ENCODE measurements at regions not wholly inside any gene's neighbourhood (a gene's known extent, or its start where the extent isn't known, plus 50 kb on each side); places are given as distances from the start of the nearest gene placed in this dataset.

- no peaks in the 10 kb centered on the region for H3K79me2 ChIP-seq (ENCODE audit: low read length)
- H3K27me3 ChIP-seq (ENCODE audit: low read length), result no peaks in the 10 kb centered on the region
- no peak for DNase-seq
- H3K9me3 ChIP-seq (ENCODE audit: low read length), result no peaks in the 10 kb centered on the region
- H3K4me2 ChIP-seq (ENCODE audit: low read depth, low read length, poor library complexity, severe bottlenecking), result no peak overlapping the region
- no peaks in the 10 kb centered on the region for H3K36me3 ChIP-seq (ENCODE audit: insufficient read depth, low read length)
- no peaks in the 10 kb centered on the region for H4K20me1 ChIP-seq (ENCODE audit: insufficient read depth, low read depth, low read length)
- H3K9me2 ChIP-seq (replicated peaks; ENCODE audit: insufficient read depth, low read length), result no peaks in the 10 kb centered on the region
- no peaks in the 10 kb centered on the region for H3K4me1 ChIP-seq (ENCODE audit: low read length)
- H2AFZ ChIP-seq (ENCODE audit: low read length), result no peak overlapping the region
- no peak overlapping the region for H3K9ac ChIP-seq (ENCODE audit: low read length)
- no peak overlapping the region for H3K27ac ChIP-seq (ENCODE audit: low read length)
- H3K4me3 ChIP-seq (ENCODE audit: low read length), result no peak overlapping the region
Measured at GRCh38 chr3:72319194-72320094, 528.8 kb downstream of the SHQ1 start.

- no peaks in the 10 kb centered on the region for H3K79me2 ChIP-seq (ENCODE audit: low read length)
- H3K9me2 ChIP-seq (replicated peaks; ENCODE audit: insufficient read depth, low read length), result no peaks in the 10 kb centered on the region
- H3K9me3 ChIP-seq (ENCODE audit: low read length), result no peaks in the 10 kb centered on the region
- H3K4me3 ChIP-seq (ENCODE audit: low read length), result no peak overlapping the region
- H3K9ac ChIP-seq (ENCODE audit: low read length), result no peak overlapping the region
- H3K4me1 ChIP-seq (ENCODE audit: low read length), result no peaks in the 10 kb centered on the region
- no peak for DNase-seq
- H3K4me2 ChIP-seq (ENCODE audit: low read depth, low read length, poor library complexity, severe bottlenecking), result no peak overlapping the region
- no peak overlapping the region for H3K27ac ChIP-seq (ENCODE audit: low read length)
- no peaks in the 10 kb centered on the region for H3K27me3 ChIP-seq (ENCODE audit: low read length)
- no peak overlapping the region for H2AFZ ChIP-seq (ENCODE audit: low read length)
- H4K20me1 ChIP-seq (ENCODE audit: insufficient read depth, low read depth, low read length), result no peaks in the 10 kb centered on the region
- H3K36me3 ChIP-seq (ENCODE audit: insufficient read depth, low read length), result no peaks in the 10 kb centered on the region
Measured at GRCh38 chr3:72318504-72319193, 529.6 kb downstream of the SHQ1 start.

- Histone ChIP-seq H3K4me1 (ENCODE audit: low read length) (no peaks in the 10 kb centered on the region), H3K27me3 (ENCODE audit: low read length) (no peaks in the 10 kb centered on the region), H4K20me1 (ENCODE audit: insufficient read depth, low read depth, low read length) (no peaks in the 10 kb centered on the region), H3K9me2 (replicated peaks; ENCODE audit: insufficient read depth, low read length) (no peaks in the 10 kb centered on the region), H3K4me2 (ENCODE audit: low read depth, low read length, poor library complexity, severe bottlenecking) (no peak overlapping the region), H2AFZ (ENCODE audit: low read length) (no peak overlapping the region), H3K4me3 (ENCODE audit: low read length) (no peak overlapping the region), H3K9ac (ENCODE audit: low read length) (no peak overlapping the region), H3K9me3 (ENCODE audit: low read length) (no peaks in the 10 kb centered on the region), H3K36me3 (ENCODE audit: insufficient read depth, low read length) (no peaks in the 10 kb centered on the region), H3K79me2 (ENCODE audit: low read length) (no peaks in the 10 kb centered on the region), H3K27ac (ENCODE audit: low read length) (no peak overlapping the region)
- DNase-seq, result no peak
Measured at GRCh38 chr3:72317491-72317890, 530.8 kb downstream of the SHQ1 start.

- no peaks in the 10 kb centered on the region for H4K20me1 ChIP-seq (ENCODE audit: insufficient read depth, low read depth, low read length)
Measured at GRCh38 chr3:72316501-72317279, 531.6 kb downstream of the SHQ1 start.

GRCh38 chr3:72313308-72313707 is 528.4 kb upstream of the PROK2 start:
- H3K4me2 ChIP-seq (ENCODE audit: low read depth, low read length, poor library complexity, severe bottlenecking), result no peak overlapping the region
- no peak overlapping the region for H2AFZ ChIP-seq (ENCODE audit: low read length)
- H3K36me3 ChIP-seq (ENCODE audit: insufficient read depth, low read length), result no peaks in the 10 kb centered on the region
- no peaks in the 10 kb centered on the region for H3K27me3 ChIP-seq (ENCODE audit: low read length)
- no peak overlapping the region for H3K4me3 ChIP-seq (ENCODE audit: low read length)
- H3K9me2 ChIP-seq (replicated peaks; ENCODE audit: insufficient read depth, low read length), result no peaks in the 10 kb centered on the region
- no peak for DNase-seq
- no peaks in the 10 kb centered on the region for H3K9me3 ChIP-seq (ENCODE audit: low read length)
- no peak overlapping the region for H3K27ac ChIP-seq (ENCODE audit: low read length)
- peaks cover 22% of the 10 kb centered on the region for H3K4me1 ChIP-seq (ENCODE audit: low read length)
- H3K9ac ChIP-seq (ENCODE audit: low read length), result no peak overlapping the region
- no peaks in the 10 kb centered on the region for H4K20me1 ChIP-seq (ENCODE audit: insufficient read depth, low read depth, low read length)
- no peaks in the 10 kb centered on the region for H3K79me2 ChIP-seq (ENCODE audit: low read length)

More at GRCh38 chr3:72316501-72317279, 531.6 kb downstream of the SHQ1 start:
- Histone ChIP-seq H3K36me3 (ENCODE audit: insufficient read depth, low read length) (no peaks in the 10 kb centered on the region), H3K9ac (ENCODE audit: low read length) (no peak overlapping the region), H3K4me2 (ENCODE audit: low read depth, low read length, poor library complexity, severe bottlenecking) (no peak overlapping the region), H3K9me2 (replicated peaks; ENCODE audit: insufficient read depth, low read length) (no peaks in the 10 kb centered on the region), H3K4me1 (ENCODE audit: low read length) (no peaks in the 10 kb centered on the region), H3K27ac (ENCODE audit: low read length) (no peak overlapping the region), H3K79me2 (ENCODE audit: low read length) (no peaks in the 10 kb centered on the region), H3K27me3 (ENCODE audit: low read length) (no peaks in the 10 kb centered on the region), H3K9me3 (ENCODE audit: low read length) (no peaks in the 10 kb centered on the region), H3K4me3 (ENCODE audit: low read length) (no peak overlapping the region), H2AFZ (ENCODE audit: low read length) (no peak overlapping the region)
- no peak for DNase-seq

- Histone ChIP-seq H3K36me3 (ENCODE audit: insufficient read depth, low read length) (no peaks in the 10 kb centered on the region), H3K27ac (ENCODE audit: low read length) (no peak overlapping the region), H3K4me3 (ENCODE audit: low read length) (no peak overlapping the region), H3K79me2 (ENCODE audit: low read length) (no peaks in the 10 kb centered on the region), H2AFZ (ENCODE audit: low read length) (no peak overlapping the region), H3K9me3 (ENCODE audit: low read length) (no peaks in the 10 kb centered on the region), H3K4me1 (ENCODE audit: low read length) (peaks cover 22% of the 10 kb centered on the region), H3K9me2 (replicated peaks; ENCODE audit: insufficient read depth, low read length) (no peaks in the 10 kb centered on the region), H3K4me2 (ENCODE audit: low read depth, low read length, poor library complexity, severe bottlenecking) (no peak overlapping the region), H3K27me3 (ENCODE audit: low read length) (no peaks in the 10 kb centered on the region), H4K20me1 (ENCODE audit: insufficient read depth, low read depth, low read length) (no peaks in the 10 kb centered on the region), H3K9ac (ENCODE audit: low read length) (no peak overlapping the region)
- DNase-seq, result no peak
Measured at GRCh38 chr3:72312339-72312738, 527.4 kb upstream of the PROK2 start.

- DNase-seq, result no peak
- Histone ChIP-seq H3K4me2 (ENCODE audit: low read depth, low read length, poor library complexity, severe bottlenecking) (no peak overlapping the region), H3K36me3 (ENCODE audit: insufficient read depth, low read length) (no peaks in the 10 kb centered on the region), H3K4me3 (ENCODE audit: low read length) (no peak overlapping the region), H3K79me2 (ENCODE audit: low read length) (no peaks in the 10 kb centered on the region), H3K27ac (ENCODE audit: low read length) (no peak overlapping the region), H3K9me2 (replicated peaks; ENCODE audit: insufficient read depth, low read length) (no peaks in the 10 kb centered on the region), H3K27me3 (ENCODE audit: low read length) (no peaks in the 10 kb centered on the region), H3K9ac (ENCODE audit: low read length) (no peak overlapping the region), H2AFZ (ENCODE audit: low read length) (no peak overlapping the region), H3K9me3 (ENCODE audit: low read length) (no peaks in the 10 kb centered on the region), H3K4me1 (ENCODE audit: low read length) (peaks cover 22% of the 10 kb centered on the region), H4K20me1 (ENCODE audit: insufficient read depth, low read depth, low read length) (no peaks in the 10 kb centered on the region)
Measured at GRCh38 chr3:72311425-72311824, 526.5 kb upstream of the PROK2 start.
